HEK293T (cell line): ENCODE measurements at regions not wholly inside any gene's neighbourhood (a gene's known extent, or its start where the extent isn't known, plus 50 kb on each side); places are given as distances from the start of the nearest gene placed in this dataset.

Experiments
- CTCF ChIA-PET: fragments of 350-600 bp; formaldehyde crosslinking; extraction: SDS; loops from one replicate; lab custom pipeline; 2021; ENCODE audit warnings: antibody characterized with exemption, inconsistent platforms; lab: Yijun Ruan, JAX
- POLR2A ChIA-PET: fragments of 350-600 bp; formaldehyde crosslinking; extraction: SDS; loops from one replicate; lab custom pipeline; 2020; ENCODE audit warnings: antibody characterized with exemption, inconsistent platforms; lab: Yijun Ruan, JAX
- DNase-seq: peaks from one replicate; pipeline ENCODE4 v3.0.0; 2012; ENCODE audit warnings: mixed read lengths; ENCODE audit errors: extremely low spot score
- ARNT ChIP-seq: fragments of 450-650 bp; IDR thresholded peaks from 2 replicates; pipeline ENCODE4 v1.6.1; 2017; ENCODE audit warnings: mild to moderate bottlenecking
- BHLHE40 ChIP-seq: fragments of 450-650 bp; IDR thresholded peaks from 2 replicates; pipeline ENCODE4 v1.6.1; 2016; ENCODE audit warnings: mild to moderate bottlenecking, moderate library complexity, borderline replicate concordance
- CTBP1 ChIP-seq: fragments of 450-650 bp; IDR thresholded peaks from 2 replicates; pipeline ENCODE4 v1.6.1; 2016; ENCODE audit warnings: borderline replicate concordance
- ELF4 ChIP-seq: fragments of 450-650 bp; IDR thresholded peaks from 2 replicates; pipeline ENCODE4 v1.6.1; 2017; ENCODE audit warnings: antibody characterized with exemption
- FOXA1 ChIP-seq: fragments of 450-650 bp; IDR thresholded peaks from 2 replicates; pipeline ENCODE4 v1.6.1; 2016; ENCODE audit warnings: mild to moderate bottlenecking
- FOXK2 ChIP-seq: fragments of 450-650 bp; IDR thresholded peaks from 2 replicates; pipeline ENCODE4 v1.6.1; 2016; ENCODE audit warnings: mild to moderate bottlenecking
- FOXM1 ChIP-seq: fragments of 450-650 bp; IDR thresholded peaks from 2 replicates; pipeline ENCODE4 v1.6.1; 2017; ENCODE audit warnings: mild to moderate bottlenecking, borderline replicate concordance
- HDGF ChIP-seq: fragments of 450-650 bp; IDR thresholded peaks from 2 replicates; pipeline ENCODE4 v1.6.1; 2017; ENCODE audit warnings: antibody characterized with exemption, borderline replicate concordance
- L3MBTL2 ChIP-seq: fragments of 450-650 bp; conservative IDR thresholded peaks from 2 replicates; pipeline ENCODE4 v1.6.1; 2016; ENCODE audit warnings: mild to moderate bottlenecking
- LEF1 ChIP-seq: fragments of 450-650 bp; IDR thresholded peaks from 2 replicates; pipeline ENCODE4 v1.6.1; 2017; ENCODE audit warnings: mild to moderate bottlenecking, borderline replicate concordance
- NFRKB ChIP-seq: fragments of 450-650 bp; IDR thresholded peaks from 2 replicates; pipeline ENCODE4 v1.6.1; 2016; ENCODE audit warnings: mild to moderate bottlenecking, moderate library complexity
- PKNOX1 ChIP-seq: fragments of 450-650 bp; IDR thresholded peaks from 2 replicates; pipeline ENCODE4 v1.6.1; 2016
- SP1 ChIP-seq: fragments of 450-650 bp; IDR thresholded peaks from 2 replicates; pipeline ENCODE4 v1.6.1; 2017
- SUZ12 ChIP-seq: fragments of 450-650 bp; IDR thresholded peaks from 2 replicates; pipeline ENCODE4 v1.6.1; 2016; ENCODE audit warnings: mild to moderate bottlenecking
- TARDBP ChIP-seq: fragments of 450-650 bp; IDR thresholded peaks from 2 replicates; pipeline ENCODE4 v1.6.1; 2016
- ZNF384 ChIP-seq: fragments of 450-650 bp; IDR thresholded peaks from 2 replicates; pipeline ENCODE4 v1.6.1; 2016

GRCh38 chr12:126644236-126645020, 1579.2 kb downstream of the AACS start:
- TF ChIP-seq HDGF (no peak), BHLHE40 (no peak), ARNT (no peak), FOXK2 (no peak), TARDBP (no peak), NFRKB (no peak), FOXM1 (no peak), SP1 (no peak), PKNOX1 (no peak), ELF4 (no peak), ZNF384 (no peak), SUZ12 (no peak), L3MBTL2 (no peak), LEF1 (no peak), FOXA1 (no peak), CTBP1 (no peak)
- POLR2A ChIA-PET: no interaction called here
- CTCF ChIA-PET: no interaction called here
- DNase-seq: no peak

GRCh38 chr12:126648074-126648473, 1582.8 kb downstream of the AACS start:
- TF ChIP-seq CTBP1: no peak
- TF ChIP-seq L3MBTL2: no peak
- ChIA-PET POLR2A (no interaction called here), CTCF (interaction anchor here (0.7 kb wide), 1 partner anchor 1397 kb away, joined by 3 read pairs; no protein-coding TSS in a partner anchor)

GRCh38 chr12:126651133-126651532, 1585.9 kb downstream of the AACS start:
- ChIA-PET CTCF (no interaction called here), POLR2A (no interaction called here)

More at GRCh38 chr12:126648074-126648473, 1582.8 kb downstream of the AACS start:
- no peak for DNase-seq

GRCh38 chr12:126663304-126664094, 1598.3 kb downstream of the AACS start:
- POLR2A ChIA-PET: no interaction called here
- TF ChIP-seq NFRKB: no peak
- CTCF ChIA-PET: no interaction called here
- DNase-seq: peak; percentile 40

More at GRCh38 chr12:126651133-126651532, 1585.9 kb downstream of the AACS start:
- TF ChIP-seq BHLHE40: no peak
- no peak for TF ChIP-seq PKNOX1
- no peak for TF ChIP-seq NFRKB
- no peak for TF ChIP-seq TARDBP
- no peak for TF ChIP-seq HDGF
- TF ChIP-seq CTBP1: no peak
- no peak for TF ChIP-seq SUZ12
- no peak for TF ChIP-seq L3MBTL2
- TF ChIP-seq LEF1: no peak
- TF ChIP-seq ARNT: no peak
- TF ChIP-seq FOXM1: no peak
- TF ChIP-seq FOXA1: no peak
- TF ChIP-seq ZNF384: no peak
- TF ChIP-seq ELF4: no peak
- TF ChIP-seq SP1: no peak
- no peak for TF ChIP-seq FOXK2
- no peak for DNase-seq

- POLR2A ChIA-PET: no interaction called here
- TF ChIP-seq ARNT: no peak
- TF ChIP-seq LEF1: no peak
- no peak for TF ChIP-seq ZNF384
- TF ChIP-seq PKNOX1: no peak
- no peak for TF ChIP-seq BHLHE40
- no peak for TF ChIP-seq ELF4
- CTCF ChIA-PET: no interaction called here
- DNase-seq: no peak
Measured at GRCh38 chr12:126667339-126667738, 1599.6 kb upstream of the TMEM132C start.

- ChIA-PET POLR2A (no interaction called here), CTCF (no interaction called here)
- TF ChIP-seq LEF1: no peak
- no peak for TF ChIP-seq ARNT
- no peak for TF ChIP-seq SUZ12
- no peak for TF ChIP-seq L3MBTL2
- TF ChIP-seq CTBP1: no peak
- no peak for TF ChIP-seq ZNF384
- no peak for TF ChIP-seq FOXM1
- no peak for TF ChIP-seq BHLHE40
- TF ChIP-seq TARDBP: no peak
- TF ChIP-seq NFRKB: no peak
- no peak for TF ChIP-seq SP1
- TF ChIP-seq FOXK2: no peak
- TF ChIP-seq PKNOX1: no peak
- TF ChIP-seq FOXA1: no peak
- no peak for TF ChIP-seq ELF4
- no peak for TF ChIP-seq HDGF
- DNase-seq: no peak
Measured at GRCh38 chr12:126668538-126668937, 1598.4 kb upstream of the TMEM132C start.
